ENCODE measurements at regions not wholly inside any gene's neighbourhood (a gene's known extent, or its start where the extent isn't known, plus 50 kb on each side); places are given as distances from the start of the nearest gene placed in this dataset.

DNA sequence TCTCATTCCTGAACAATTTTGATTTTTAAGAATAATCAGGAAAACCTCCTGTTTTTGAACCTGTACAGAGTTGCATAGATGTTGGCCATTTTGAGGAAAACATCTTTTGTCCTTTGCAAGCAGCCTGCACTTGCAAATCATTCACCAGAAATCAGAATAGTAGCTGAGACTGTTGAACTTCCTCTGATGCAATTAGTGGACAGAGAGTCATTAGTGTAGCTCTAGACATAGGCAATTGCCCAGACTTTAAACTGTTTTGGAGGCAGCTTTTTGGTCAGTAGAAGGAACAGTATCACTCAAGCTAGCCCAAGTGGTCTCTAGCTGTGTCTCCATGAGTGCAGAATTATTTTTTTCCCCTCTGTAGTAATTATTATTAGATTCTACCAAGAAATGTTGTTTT lies 326.1 kb downstream of the PIK3C3 start:
- no peaks in the 10 kb centered on the region for H3K36me3 ChIP-seq (ENCODE audit: control insufficient read depth, low read length)
- H3K4me2 ChIP-seq (ENCODE audit: low read length) = no peak overlapping the region
- TF ChIP-seq EZH2phosphoT487 (IDR thresholded peaks at IDR 0.05; ENCODE audit: borderline replicate concordance, low read length) = no peak
- TF ChIP-seq, protein P1, sequence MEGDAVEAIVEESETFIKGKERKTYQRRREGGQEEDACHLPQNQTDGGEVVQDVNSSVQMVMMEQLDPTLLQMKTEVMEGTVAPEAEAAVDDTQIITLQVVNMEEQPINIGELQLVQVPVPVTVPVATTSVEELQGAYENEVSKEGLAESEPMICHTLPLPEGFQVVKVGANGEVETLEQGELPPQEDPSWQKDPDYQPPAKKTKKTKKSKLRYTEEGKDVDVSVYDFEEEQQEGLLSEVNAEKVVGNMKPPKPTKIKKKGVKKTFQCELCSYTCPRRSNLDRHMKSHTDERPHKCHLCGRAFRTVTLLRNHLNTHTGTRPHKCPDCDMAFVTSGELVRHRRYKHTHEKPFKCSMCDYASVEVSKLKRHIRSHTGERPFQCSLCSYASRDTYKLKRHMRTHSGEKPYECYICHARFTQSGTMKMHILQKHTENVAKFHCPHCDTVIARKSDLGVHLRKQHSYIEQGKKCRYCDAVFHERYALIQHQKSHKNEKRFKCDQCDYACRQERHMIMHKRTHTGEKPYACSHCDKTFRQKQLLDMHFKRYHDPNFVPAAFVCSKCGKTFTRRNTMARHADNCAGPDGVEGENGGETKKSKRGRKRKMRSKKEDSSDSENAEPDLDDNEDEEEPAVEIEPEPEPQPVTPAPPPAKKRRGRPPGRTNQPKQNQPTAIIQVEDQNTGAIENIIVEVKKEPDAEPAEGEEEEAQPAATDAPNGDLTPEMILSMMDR (IDR thresholded peaks at IDR 0.05; ENCODE audit: low read depth, low read length, poor library complexity, severe bottlenecking) = no peak
- H3K27me3 ChIP-seq (ENCODE audit: control insufficient read depth, low read length) = no peaks in the 10 kb centered on the region
- no peaks in the 10 kb centered on the region for H4K20me1 ChIP-seq (ENCODE audit: control insufficient read depth, insufficient read depth, low read depth, low read length)
- no peak overlapping the region for H3K4me3 ChIP-seq (ENCODE audit: low read length)
- no peaks in the 10 kb centered on the region for H3K79me2 ChIP-seq (ENCODE audit: control insufficient read depth, low read length)
- no peaks in the 10 kb centered on the region for H3F3A ChIP-seq (ENCODE audit: control insufficient read depth, insufficient read depth)
- H3K9me3 ChIP-seq (ENCODE audit: control insufficient read depth, insufficient read depth, low read length) = no peaks in the 10 kb centered on the region
- no peaks in the 10 kb centered on the region for H3K4me1 ChIP-seq (ENCODE audit: control insufficient read depth, low read length)
- H3K27ac ChIP-seq (ENCODE audit: low read depth, low read length) = no peak overlapping the region
- no peaks in the 10 kb centered on the region for H3K9me2 ChIP-seq (replicated peaks; ENCODE audit: control insufficient read depth, low read length)

DNA sequence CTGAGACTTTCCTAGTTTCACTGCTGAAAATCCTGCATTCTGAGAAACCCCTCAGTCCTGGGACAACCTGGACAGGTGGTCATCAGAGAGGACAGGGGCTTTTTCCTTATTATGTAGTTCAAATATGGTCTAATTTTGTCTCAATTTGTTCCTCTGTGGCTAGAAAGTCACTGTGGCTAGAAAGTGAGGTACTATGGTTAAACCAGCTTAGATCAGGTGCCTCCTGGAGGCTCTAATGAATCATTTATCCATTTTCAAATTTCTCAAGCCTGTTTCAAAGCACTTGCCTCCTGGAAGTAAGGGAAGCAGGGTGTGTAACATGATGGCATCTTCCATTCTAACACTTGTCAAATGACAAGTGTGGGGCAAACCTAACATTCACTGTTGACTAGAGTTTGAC lies 326.8 kb downstream of the PIK3C3 start:
- Histone ChIP-seq H3K9me2 (replicated peaks; ENCODE audit: control insufficient read depth, low read length) (no peaks in the 10 kb centered on the region), H3K4me1 (ENCODE audit: control insufficient read depth, low read length) (no peaks in the 10 kb centered on the region), H3K79me2 (ENCODE audit: control insufficient read depth, low read length) (no peaks in the 10 kb centered on the region), H3K9me3 (ENCODE audit: control insufficient read depth, insufficient read depth, low read length) (no peaks in the 10 kb centered on the region), H4K20me1 (ENCODE audit: control insufficient read depth, insufficient read depth, low read depth, low read length) (no peaks in the 10 kb centered on the region), H3F3A (ENCODE audit: control insufficient read depth, insufficient read depth) (no peaks in the 10 kb centered on the region), H3K36me3 (ENCODE audit: control insufficient read depth, low read length) (no peaks in the 10 kb centered on the region), H3K4me3 (ENCODE audit: low read length) (no peak overlapping the region), H3K27me3 (ENCODE audit: control insufficient read depth, low read length) (no peaks in the 10 kb centered on the region), H3K27ac (ENCODE audit: low read depth, low read length) (no peak overlapping the region), H3K4me2 (ENCODE audit: low read length) (no peak overlapping the region)
- TF ChIP-seq, protein P1 (IDR thresholded peaks at IDR 0.05; ENCODE audit: low read depth, low read length, poor library complexity, severe bottlenecking) = no peak
- TF ChIP-seq EZH2phosphoT487 (IDR thresholded peaks at IDR 0.05; ENCODE audit: borderline replicate concordance, low read length) = no peak

DNA sequence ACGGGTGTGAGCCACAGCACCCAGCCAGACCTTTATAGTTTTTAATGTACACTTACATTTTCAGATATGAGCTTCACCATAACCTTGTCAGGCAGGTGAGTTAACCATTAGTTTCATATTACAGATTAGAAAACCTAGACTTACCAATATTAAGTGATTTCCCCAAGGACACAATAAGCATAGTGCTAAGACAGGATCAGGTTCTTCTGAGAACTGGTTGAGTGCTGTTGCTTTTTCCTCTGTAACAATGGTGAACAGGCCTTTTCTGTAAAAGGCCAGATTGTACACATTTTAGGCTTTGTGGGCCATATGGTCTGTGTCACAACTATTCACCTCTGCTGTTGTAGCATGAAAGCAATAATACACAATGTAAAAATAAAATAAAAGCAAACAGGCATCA lies 332.0 kb downstream of the PIK3C3 start:
- TF ChIP-seq EZH2phosphoT487 (IDR thresholded peaks at IDR 0.05; ENCODE audit: borderline replicate concordance, low read length) = no peak
- TF ChIP-seq, protein P1 (IDR thresholded peaks at IDR 0.05; ENCODE audit: low read depth, low read length, poor library complexity, severe bottlenecking) = no peak
- no peaks in the 10 kb centered on the region for H3K36me3 ChIP-seq (ENCODE audit: control insufficient read depth, low read length)
- H3K4me2 ChIP-seq (ENCODE audit: low read length) = no peak overlapping the region
- H3K4me3 ChIP-seq (ENCODE audit: low read length) = no peak overlapping the region
- no peaks in the 10 kb centered on the region for H3K9me3 ChIP-seq (ENCODE audit: control insufficient read depth, insufficient read depth, low read length)
- no peaks in the 10 kb centered on the region for H4K20me1 ChIP-seq (ENCODE audit: control insufficient read depth, insufficient read depth, low read depth, low read length)
- no peaks in the 10 kb centered on the region for H3K27me3 ChIP-seq (ENCODE audit: control insufficient read depth, low read length)
- H3K4me1 ChIP-seq (ENCODE audit: control insufficient read depth, low read length) = no peaks in the 10 kb centered on the region
- H3K27ac ChIP-seq (ENCODE audit: low read depth, low read length) = no peak overlapping the region
- H3K9me2 ChIP-seq (replicated peaks; ENCODE audit: control insufficient read depth, low read length) = no peaks in the 10 kb centered on the region
- no peaks in the 10 kb centered on the region for H3K79me2 ChIP-seq (ENCODE audit: control insufficient read depth, low read length)
- no peaks in the 10 kb centered on the region for H3F3A ChIP-seq (ENCODE audit: control insufficient read depth, insufficient read depth)

DNA sequence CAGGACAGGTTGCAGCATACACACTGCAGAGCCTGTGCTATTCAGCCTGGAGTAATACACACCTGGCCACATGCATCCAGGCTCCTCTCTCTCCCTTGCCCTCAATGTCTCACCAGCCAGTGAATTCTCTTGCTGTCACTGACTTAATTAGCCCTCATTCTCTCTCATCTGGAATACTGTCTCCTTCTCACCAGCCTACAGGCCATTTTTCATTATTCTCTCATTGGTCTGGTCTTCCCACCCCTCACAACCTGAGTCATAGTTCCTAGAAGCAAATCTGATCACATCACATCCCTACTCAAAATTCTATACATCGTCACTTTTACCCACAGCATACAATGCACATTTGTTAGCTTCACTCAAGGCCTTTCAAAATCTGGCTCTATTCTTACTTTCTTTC lies 333.1 kb downstream of the PIK3C3 start:
- Histone ChIP-seq H3K36me3 (ENCODE audit: control insufficient read depth, low read length) (no peaks in the 10 kb centered on the region), H3K27ac (ENCODE audit: low read depth, low read length) (no peak overlapping the region)

More for the DNA sequence above, 333.1 kb downstream of the PIK3C3 start:
- no peaks in the 10 kb centered on the region for H3K27me3 ChIP-seq (ENCODE audit: control insufficient read depth, low read length)
- no peaks in the 10 kb centered on the region for H3F3A ChIP-seq (ENCODE audit: control insufficient read depth, insufficient read depth)
- H3K79me2 ChIP-seq (ENCODE audit: control insufficient read depth, low read length) = no peaks in the 10 kb centered on the region
- no peaks in the 10 kb centered on the region for H4K20me1 ChIP-seq (ENCODE audit: control insufficient read depth, insufficient read depth, low read depth, low read length)
- H3K4me2 ChIP-seq (ENCODE audit: low read length) = no peak overlapping the region
- no peaks in the 10 kb centered on the region for H3K4me1 ChIP-seq (ENCODE audit: control insufficient read depth, low read length)
- no peak overlapping the region for H3K4me3 ChIP-seq (ENCODE audit: low read length)
- H3K9me2 ChIP-seq (replicated peaks; ENCODE audit: control insufficient read depth, low read length) = no peaks in the 10 kb centered on the region
- H3K9me3 ChIP-seq (ENCODE audit: control insufficient read depth, insufficient read depth, low read length) = no peaks in the 10 kb centered on the region
- no peak for TF ChIP-seq EZH2phosphoT487 (IDR thresholded peaks at IDR 0.05; ENCODE audit: borderline replicate concordance, low read length)
- TF ChIP-seq, protein P1 (IDR thresholded peaks at IDR 0.05; ENCODE audit: low read depth, low read length, poor library complexity, severe bottlenecking) = no peak

All from DOHH2 (cell line).